Progenitor cell of endocrine pancreas (in vitro differentiated cells): ENCODE measurements at regions not wholly inside any gene's neighbourhood (a gene's known extent, or its start where the extent isn't known, plus 50 kb on each side); places are given as distances from the start of the nearest gene placed in this dataset.

Experiments used
- DNase-seq: peaks from one replicate; pipeline ENCODE4 v3.0.0; 2021; ENCODE audit warnings: low spot score; ENCODE audit not compliant: unreplicated experiment
- H3K27ac Mint-ChIP-seq: 2 replicates; pipeline ENCODE4 v1.8.0; 2021; ENCODE audit warnings: mild to moderate bottlenecking, moderate library complexity, mixed read lengths
- H3K27me3 Mint-ChIP-seq: 2 replicates; pipeline ENCODE4 v1.8.0; 2021; ENCODE audit warnings: mixed read lengths
- H3K36me3 Mint-ChIP-seq: 2 replicates; pipeline ENCODE4 v1.8.0; 2022; ENCODE audit warnings: mixed read lengths; ENCODE audit not compliant: insufficient read depth
- H3K4me1 Mint-ChIP-seq: 2 replicates; pipeline ENCODE4 v1.8.0; 2021; ENCODE audit warnings: low read depth, mixed read lengths
- H3K4me3 Mint-ChIP-seq: 2 replicates; pipeline ENCODE4 v1.8.0; 2021; ENCODE audit warnings: low read depth, mild to moderate bottlenecking, moderate library complexity, mixed read lengths
- H3K9me3 Mint-ChIP-seq: 2 replicates; pipeline ENCODE4 v1.8.0; 2021; ENCODE audit warnings: low read depth, mixed read lengths
- CTCF ChIP-seq: fragments of 200-600 bp; sonication (generic); IDR thresholded peaks from one replicate; pipeline ENCODE4 v1.5.0; 2021; ENCODE audit warnings: antibody characterized with exemption, mild to moderate bottlenecking; ENCODE audit not compliant: unreplicated experiment

DNA sequence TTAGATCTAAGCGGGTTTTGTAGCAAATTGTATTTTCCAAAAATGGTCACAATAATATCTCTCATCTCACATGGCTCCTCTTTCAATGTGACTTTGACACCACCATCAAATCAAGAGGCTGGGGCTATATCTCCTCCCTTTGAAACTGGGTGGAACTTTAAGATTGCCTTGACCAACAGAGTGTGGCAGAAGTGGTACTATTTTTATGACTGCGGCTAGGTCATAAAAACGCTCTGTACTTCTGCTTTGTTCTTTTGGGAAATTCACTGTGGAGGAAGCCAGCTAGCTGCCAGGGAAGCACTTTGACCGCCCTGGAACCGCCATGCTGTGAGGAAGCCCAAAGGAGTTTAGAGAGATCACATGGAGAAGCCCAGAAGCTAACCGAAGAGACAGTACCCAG, 50.7 kb upstream of the ACOT11 start:
- Mint-ChIP-seq H3K4me1 (peaks cover 7% of the 10 kb centered on the region), H3K27ac (no peak overlapping the region), H3K36me3 (no peaks in the 10 kb centered on the region), H3K9me3 (no peaks in the 10 kb centered on the region), H3K4me3 (no peak overlapping the region), H3K27me3 (peaks cover 39% of the 10 kb centered on the region)
- no peak for DNase-seq
- TF ChIP-seq CTCF: no peak

DNA sequence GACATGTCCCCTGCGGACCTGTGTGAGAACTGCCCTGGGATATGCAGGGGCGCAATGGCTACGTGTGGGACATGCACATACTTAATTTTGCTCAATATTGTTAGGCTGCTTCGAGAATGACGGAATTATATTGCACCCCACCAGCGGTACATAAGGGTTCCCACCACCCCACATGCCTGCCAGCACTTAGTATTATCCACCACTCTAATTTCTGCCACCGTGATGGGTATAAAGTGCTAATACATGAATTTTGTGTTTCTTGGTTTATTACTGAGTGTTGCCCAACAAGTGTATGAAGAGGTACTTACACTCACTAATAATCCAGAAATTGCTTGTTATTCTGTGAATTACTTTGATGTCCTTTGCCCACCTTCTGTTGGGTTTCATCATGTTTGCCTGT, 52.1 kb upstream of the ACOT11 start:
- no peak overlapping the region for H3K4me3 Mint-ChIP-seq
- H3K4me1 Mint-ChIP-seq: peaks cover 7% of the 10 kb centered on the region
- no peaks in the 10 kb centered on the region for H3K9me3 Mint-ChIP-seq
- H3K27me3 Mint-ChIP-seq: peaks cover 35% of the 10 kb centered on the region
- TF ChIP-seq CTCF: no peak
- H3K27ac Mint-ChIP-seq: no peak overlapping the region
- no peak for DNase-seq
- H3K36me3 Mint-ChIP-seq: no peaks in the 10 kb centered on the region

- TF ChIP-seq CTCF: no peak
- peaks cover 27% of the 10 kb centered on the region for H3K27me3 Mint-ChIP-seq
- no peaks in the 10 kb centered on the region for H3K36me3 Mint-ChIP-seq
- no peaks in the 10 kb centered on the region for H3K9me3 Mint-ChIP-seq
- DNase-seq: no peak
- peaks cover 8% of the 10 kb centered on the region for H3K4me1 Mint-ChIP-seq
- H3K27ac Mint-ChIP-seq: no peak overlapping the region
- no peak overlapping the region for H3K4me3 Mint-ChIP-seq
Measured at GRCh38 chr1:54493608-54494007, 54.4 kb upstream of the ACOT11 start.

GRCh38 chr1:54490361-54491248, 57.4 kb upstream of the ACOT11 start:
- peaks cover 19% of the 10 kb centered on the region for H3K4me1 Mint-ChIP-seq
- H3K36me3 Mint-ChIP-seq: no peaks in the 10 kb centered on the region
- no peak for TF ChIP-seq CTCF
- no peaks in the 10 kb centered on the region for H3K9me3 Mint-ChIP-seq
- peaks cover 8% of the 10 kb centered on the region for H3K27me3 Mint-ChIP-seq
- no peak overlapping the region for H3K27ac Mint-ChIP-seq
- no peak for DNase-seq
- no peak overlapping the region for H3K4me3 Mint-ChIP-seq

DNA sequence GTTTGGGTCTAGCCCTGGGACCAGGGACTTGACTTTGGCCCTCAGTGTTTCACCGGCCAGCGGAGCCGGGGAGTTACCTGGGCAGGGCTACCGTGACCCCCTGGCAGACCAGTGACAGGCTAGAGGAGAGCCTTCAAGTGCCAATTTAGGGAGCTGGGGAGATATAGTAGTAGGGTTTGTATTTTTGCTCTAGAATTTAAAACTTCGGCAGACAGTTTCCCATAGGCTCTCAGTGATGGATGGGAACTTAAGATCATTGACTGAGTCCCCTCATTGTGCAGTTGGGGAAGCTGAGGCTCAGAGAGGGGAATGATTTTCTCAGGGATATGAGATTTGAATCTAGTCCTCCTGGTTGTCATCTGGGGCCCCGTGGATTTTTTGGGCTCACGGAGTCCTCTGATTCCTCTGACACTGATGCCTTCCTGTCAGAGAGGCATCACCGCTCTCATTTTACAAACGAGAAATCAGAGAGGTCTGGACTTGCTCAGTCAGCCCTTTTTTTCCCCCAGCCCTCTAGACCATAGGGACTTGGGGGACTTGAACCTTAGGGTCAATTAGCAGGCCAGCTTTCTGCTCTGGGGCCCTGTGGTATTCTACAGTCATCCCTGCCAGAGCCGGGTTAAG, 58.3 kb upstream of the ACOT11 start:
- Mint-ChIP-seq H3K36me3 (no peaks in the 10 kb centered on the region), H3K9me3 (no peaks in the 10 kb centered on the region), H3K27me3 (peaks cover 8% of the 10 kb centered on the region), H3K4me3 (no peak overlapping the region), H3K27ac (no peak overlapping the region), H3K4me1 (peaks cover 21% of the 10 kb centered on the region)
- TF ChIP-seq CTCF: no peak
- DNase-seq: no peak
